Dendritic cell treated with granulocyte-macrophage colony-stimulating factor and Interleukin-4, amounts not matched to agents 40 ng/mL and 50 ng/mL, for 4 days (primary cell): ENCODE measurements at regions not wholly inside any gene's neighbourhood (a gene's known extent, or its start where the extent isn't known, plus 50 kb on each side); places are given as distances from the start of the nearest gene placed in this dataset.

ENCODE experiments used
- H3K27ac Mint-ChIP-seq: one replicate; pipeline ENCODE4 v1.8.0; 2022; ENCODE audit warnings: mild to moderate bottlenecking, mixed read lengths
- H3K27me3 Mint-ChIP-seq: one replicate; pipeline ENCODE4 v1.8.0; 2022; ENCODE audit warnings: mild to moderate bottlenecking, mixed read lengths
- H3K36me3 Mint-ChIP-seq: one replicate; pipeline ENCODE4 v1.8.0; 2022; ENCODE audit warnings: low read depth, mixed read lengths
- H3K4me1 Mint-ChIP-seq: one replicate; pipeline ENCODE4 v1.8.0; 2022; ENCODE audit warnings: low read depth, mixed read lengths
- H3K4me3 Mint-ChIP-seq: one replicate; pipeline ENCODE4 v1.8.0; 2022; ENCODE audit warnings: mild to moderate bottlenecking, moderate library complexity, mixed read lengths
- H3K9me3 Mint-ChIP-seq: one replicate; pipeline ENCODE4 v1.8.0; 2022; ENCODE audit warnings: mixed read lengths
- intact Hi-C: fragments of 100-400 bp; cut with micrococcal nuclease; formaldehyde crosslinking; loops from one replicate; pipeline ENCODE4 v1.15.0; 2022

DNA sequence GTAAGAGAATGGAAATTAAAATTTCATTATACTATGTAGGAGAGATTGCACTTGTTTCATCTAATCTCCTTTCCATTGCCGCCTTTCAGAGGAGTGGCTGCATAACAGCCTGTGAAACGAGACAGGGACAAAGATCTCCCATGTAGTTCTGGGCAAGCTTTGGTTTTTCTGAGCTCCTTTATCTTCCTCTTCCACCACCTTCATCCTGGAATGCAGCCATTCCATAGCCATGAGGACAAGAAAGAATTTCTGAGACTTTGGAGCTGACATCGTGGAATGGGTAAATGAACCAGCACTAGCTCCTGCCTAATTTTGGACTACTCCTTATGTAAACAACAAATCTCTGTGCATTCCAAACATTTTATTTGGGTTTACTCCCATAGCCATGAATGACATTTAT, 1587.3 kb upstream of the TENM3 start:
- Mint-ChIP-seq H3K27me3 (no peaks in the 10 kb centered on the region), H3K9me3 (no peaks in the 10 kb centered on the region), H3K36me3 (no peaks in the 10 kb centered on the region), H3K27ac (no peak overlapping the region), H3K4me1 (no peaks in the 10 kb centered on the region), H3K4me3 (no peak overlapping the region)
- intact Hi-C loops, result no loop called here

DNA sequence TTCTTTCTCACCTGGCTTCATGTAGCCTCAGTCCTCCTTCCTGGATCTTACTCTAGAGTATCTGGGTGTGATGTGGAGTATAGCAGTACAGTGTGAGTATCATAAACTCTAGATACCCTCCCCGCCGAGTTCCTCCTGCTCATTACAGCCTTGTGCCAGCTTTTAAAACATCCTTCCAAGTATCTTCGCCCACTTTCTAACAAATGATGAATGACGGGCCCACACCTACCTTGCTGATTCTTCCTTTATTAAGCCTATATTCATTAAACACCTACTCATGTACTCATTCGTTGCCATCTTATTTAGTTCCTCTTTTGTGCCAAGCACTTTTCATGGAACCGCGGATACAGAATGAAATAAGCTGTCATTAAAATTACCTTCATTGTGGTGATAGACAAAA, 1585.3 kb upstream of the TENM3 start:
- H3K36me3 Mint-ChIP-seq, result no peaks in the 10 kb centered on the region
- no peaks in the 10 kb centered on the region for H3K4me1 Mint-ChIP-seq
- H3K27me3 Mint-ChIP-seq, result no peaks in the 10 kb centered on the region
- H3K27ac Mint-ChIP-seq, result no peak overlapping the region
- no peak overlapping the region for H3K4me3 Mint-ChIP-seq
- intact Hi-C loops, result no loop called here
- no peaks in the 10 kb centered on the region for H3K9me3 Mint-ChIP-seq

DNA sequence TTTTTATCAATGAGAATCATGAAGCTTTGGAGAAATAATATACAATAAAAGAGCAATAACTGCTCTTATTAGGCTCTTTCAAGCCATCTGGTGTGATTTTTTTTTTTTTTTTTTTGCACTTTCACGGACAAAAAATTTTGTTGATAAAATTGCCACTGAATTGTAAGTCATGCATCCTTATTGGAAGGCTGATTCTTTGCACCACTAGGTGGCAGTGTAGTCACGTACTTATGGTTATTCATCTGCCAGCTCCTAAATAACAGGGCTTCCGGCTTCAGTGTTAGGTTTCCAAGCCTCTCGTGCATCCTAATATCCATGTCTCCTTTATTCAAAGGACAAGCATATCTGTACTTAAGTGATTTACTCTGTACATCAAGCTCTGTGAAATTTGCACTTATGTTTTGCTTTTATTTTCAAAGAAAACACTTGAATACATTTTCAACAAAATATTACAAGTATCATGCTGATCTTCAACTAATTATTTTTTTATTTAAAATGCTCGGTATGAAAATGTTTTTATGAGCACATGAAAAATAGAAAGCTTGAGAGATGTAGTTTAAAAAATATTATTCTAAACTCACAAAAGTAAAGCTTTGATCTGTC, 1578.3 kb upstream of the TENM3 start:
- no peaks in the 10 kb centered on the region for H3K9me3 Mint-ChIP-seq
- intact Hi-C loops, result loop anchor here (2.0 to 10.0 kb wide), 2 partner anchors 170 to 864 kb away; no protein-coding TSS in a partner anchor
- no peaks in the 10 kb centered on the region for H3K36me3 Mint-ChIP-seq
- H3K27me3 Mint-ChIP-seq, result no peaks in the 10 kb centered on the region
- H3K4me3 Mint-ChIP-seq, result no peak overlapping the region
- no peaks in the 10 kb centered on the region for H3K4me1 Mint-ChIP-seq
- no peak overlapping the region for H3K27ac Mint-ChIP-seq

DNA sequence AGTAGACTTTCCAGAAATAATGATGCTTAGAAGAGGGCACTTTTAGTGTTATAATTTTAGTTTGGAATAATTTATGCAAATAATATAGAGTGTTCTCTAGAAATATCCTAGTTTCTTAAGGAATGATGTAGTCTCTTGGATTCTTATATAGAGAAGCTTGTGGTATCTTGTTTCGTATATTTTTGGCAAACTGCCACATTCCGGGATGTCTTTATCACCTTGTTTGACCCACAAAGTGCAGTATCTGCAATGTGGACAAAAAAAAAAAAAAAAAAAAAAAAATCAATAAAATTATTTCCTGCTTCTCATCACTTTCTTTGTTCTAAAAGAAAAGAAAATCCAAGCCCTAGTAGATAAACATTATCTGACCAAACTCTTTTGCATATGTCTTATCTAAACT, 1577.7 kb upstream of the TENM3 start:
- no peaks in the 10 kb centered on the region for H3K4me1 Mint-ChIP-seq
- no peaks in the 10 kb centered on the region for H3K27me3 Mint-ChIP-seq
- no peak overlapping the region for H3K4me3 Mint-ChIP-seq
- no peaks in the 10 kb centered on the region for H3K36me3 Mint-ChIP-seq
- intact Hi-C loops, result loop anchor here (2.0 to 10.0 kb wide), 2 partner anchors 169 to 863 kb away; no protein-coding TSS in a partner anchor
- H3K9me3 Mint-ChIP-seq, result no peaks in the 10 kb centered on the region
- H3K27ac Mint-ChIP-seq, result no peak overlapping the region

DNA sequence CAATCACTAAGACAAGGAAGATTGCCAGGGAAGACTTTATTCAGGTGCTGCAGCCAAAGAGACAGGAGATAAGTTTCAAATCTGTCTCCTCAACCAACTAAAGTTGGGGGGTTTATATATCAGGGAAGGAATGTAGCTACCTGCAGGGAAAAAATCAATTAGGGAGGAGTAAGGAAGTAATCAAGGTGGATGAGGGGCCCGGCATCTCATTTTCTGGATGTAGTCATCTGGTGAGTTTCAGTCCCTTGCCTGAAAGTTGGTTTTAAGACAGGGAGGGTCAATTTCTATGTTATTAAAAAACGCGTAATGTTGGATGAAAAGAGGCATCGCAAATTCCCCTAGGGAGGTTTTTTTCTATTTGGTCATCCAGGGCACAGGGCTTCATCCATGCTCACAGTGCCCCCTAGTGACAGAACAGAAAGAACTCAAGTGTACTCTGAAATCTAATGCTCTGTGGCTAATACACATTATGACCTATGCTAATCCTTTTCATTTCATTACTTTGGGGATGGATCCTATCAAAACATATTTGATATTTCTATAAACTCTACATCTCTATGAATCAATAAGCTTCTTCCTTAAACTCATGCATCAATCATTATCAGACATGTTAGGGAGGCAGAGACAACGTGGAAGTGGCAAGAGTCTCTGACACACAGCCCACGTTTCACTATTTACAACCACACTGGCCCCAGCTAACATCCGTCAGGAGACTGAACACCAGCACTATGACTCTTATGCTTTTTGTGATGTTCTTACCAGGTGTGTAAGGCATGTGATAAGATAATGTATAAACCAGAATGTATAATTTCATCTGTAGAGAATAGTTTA, 1577.0 kb upstream of the TENM3 start:
- Mint-ChIP-seq H3K4me3 (no peak overlapping the region), H3K9me3 (no peaks in the 10 kb centered on the region), H3K4me1 (no peaks in the 10 kb centered on the region), H3K27ac (no peak overlapping the region), H3K36me3 (no peaks in the 10 kb centered on the region), H3K27me3 (no peaks in the 10 kb centered on the region)
- intact Hi-C loops, result loop anchor here (2.0 to 10.0 kb wide), 2 partner anchors 169 to 863 kb away; no protein-coding TSS in a partner anchor

DNA sequence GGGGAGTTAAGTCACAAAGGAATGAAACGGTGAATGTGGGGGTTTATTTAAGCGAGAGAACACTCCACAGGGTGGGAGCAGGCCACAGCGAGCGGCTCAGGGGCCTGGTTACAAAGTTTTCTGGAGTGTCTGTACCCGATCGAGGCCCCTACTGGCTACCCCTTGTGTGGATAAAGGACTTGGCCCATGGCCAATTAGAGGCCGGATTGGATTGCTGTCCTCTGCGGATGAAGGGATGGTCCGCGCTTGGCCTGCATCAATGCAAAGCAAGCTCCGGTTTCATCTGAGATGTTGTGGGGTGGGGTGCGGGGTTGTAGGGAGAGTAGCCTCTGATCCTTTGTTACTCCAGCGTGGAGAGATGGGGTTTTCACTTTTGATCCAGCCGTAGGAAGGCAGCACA, 1574.5 kb upstream of the TENM3 start:
- Mint-ChIP-seq H3K36me3 (no peaks in the 10 kb centered on the region), H3K4me1 (no peaks in the 10 kb centered on the region), H3K9me3 (no peaks in the 10 kb centered on the region), H3K27me3 (no peaks in the 10 kb centered on the region), H3K4me3 (no peak overlapping the region), H3K27ac (no peak overlapping the region)
- intact Hi-C loops, result loop anchor here (10.0 kb wide), 1 partner anchor 166 kb away; no protein-coding TSS in a partner anchor

DNA sequence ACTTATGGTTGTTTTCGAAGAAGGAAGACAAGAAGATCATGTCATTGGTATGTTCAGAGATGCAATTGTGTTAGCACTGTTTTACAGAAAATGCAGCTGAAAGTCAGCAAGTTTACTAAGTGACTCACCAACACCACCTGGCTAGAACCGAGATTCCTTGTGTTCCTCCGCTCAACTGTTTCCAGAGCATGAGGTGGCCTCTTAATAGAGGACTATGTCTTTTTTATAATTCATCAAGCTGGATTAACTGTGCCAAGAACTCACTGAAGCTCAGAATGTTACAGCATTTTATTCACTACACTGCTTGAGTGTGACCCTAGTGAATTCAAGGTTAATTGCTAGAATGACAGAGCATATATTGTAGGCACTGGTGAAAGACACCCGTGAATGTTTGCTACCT, 1573.5 kb upstream of the TENM3 start:
- Mint-ChIP-seq H3K36me3 (no peaks in the 10 kb centered on the region), H3K27ac (no peak overlapping the region), H3K9me3 (no peaks in the 10 kb centered on the region), H3K4me1 (no peaks in the 10 kb centered on the region), H3K27me3 (no peaks in the 10 kb centered on the region), H3K4me3 (no peak overlapping the region)
- intact Hi-C loops, result loop anchor here (10.0 kb wide), 1 partner anchor 165 kb away; no protein-coding TSS in a partner anchor

DNA sequence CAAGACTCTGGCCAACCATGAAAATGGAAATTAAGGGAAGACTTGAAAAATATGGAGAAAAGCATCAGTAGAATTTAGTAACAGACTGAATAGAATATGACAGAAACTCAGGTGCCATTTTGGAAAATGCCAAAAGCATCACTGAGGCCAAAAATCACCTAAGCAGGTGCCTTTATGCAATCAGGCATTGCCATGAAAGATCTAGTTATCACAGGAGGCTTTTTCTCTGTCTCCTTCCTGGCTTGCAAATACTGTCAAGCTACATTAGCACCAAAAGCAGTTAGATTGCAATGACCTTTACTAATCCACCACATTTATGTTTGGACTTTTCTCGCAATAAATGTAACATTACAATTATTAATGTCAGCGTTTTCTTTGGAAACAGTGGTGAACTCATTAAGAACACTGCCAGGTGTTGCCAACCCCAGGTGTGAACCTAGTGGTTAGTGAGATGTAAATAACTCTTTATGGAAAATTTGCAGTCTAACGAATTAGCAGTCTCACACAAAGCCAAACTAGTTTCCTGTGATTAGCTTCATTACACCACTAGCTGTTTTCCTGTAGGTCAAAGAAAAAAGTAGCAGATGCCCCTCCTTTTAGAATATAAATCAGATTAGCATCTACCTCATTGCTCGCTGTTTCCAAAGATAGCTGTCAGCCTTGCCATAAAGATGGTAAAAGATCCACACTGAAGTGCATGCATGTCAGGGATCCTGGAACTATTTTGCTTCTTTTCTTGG, 1568.4 kb upstream of the TENM3 start:
- Mint-ChIP-seq H3K27ac (no peak overlapping the region), H3K27me3 (no peaks in the 10 kb centered on the region), H3K4me1 (no peaks in the 10 kb centered on the region), H3K36me3 (no peaks in the 10 kb centered on the region), H3K9me3 (no peaks in the 10 kb centered on the region), H3K4me3 (no peak overlapping the region)
- intact Hi-C loops, result no loop called here

DNA sequence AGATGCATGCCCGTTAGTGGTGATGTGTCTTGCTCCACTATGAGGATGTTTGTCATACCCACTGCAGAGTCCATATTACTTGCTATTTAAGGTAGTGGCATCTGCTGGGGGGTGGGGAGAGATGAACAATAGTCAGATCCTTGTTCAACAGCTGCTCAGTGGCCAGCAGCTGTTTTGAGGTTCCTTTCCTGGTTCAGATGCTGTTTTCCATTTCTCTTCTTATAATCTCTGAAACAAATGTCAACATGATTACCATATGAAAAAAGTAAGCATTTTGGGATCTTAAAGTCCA, 1567.9 kb upstream of the TENM3 start:
- intact Hi-C loops, result no loop called here
- Mint-ChIP-seq H3K9me3 (no peaks in the 10 kb centered on the region), H3K27me3 (no peaks in the 10 kb centered on the region), H3K27ac (no peak overlapping the region), H3K36me3 (no peaks in the 10 kb centered on the region), H3K4me3 (no peak overlapping the region), H3K4me1 (no peaks in the 10 kb centered on the region)

DNA sequence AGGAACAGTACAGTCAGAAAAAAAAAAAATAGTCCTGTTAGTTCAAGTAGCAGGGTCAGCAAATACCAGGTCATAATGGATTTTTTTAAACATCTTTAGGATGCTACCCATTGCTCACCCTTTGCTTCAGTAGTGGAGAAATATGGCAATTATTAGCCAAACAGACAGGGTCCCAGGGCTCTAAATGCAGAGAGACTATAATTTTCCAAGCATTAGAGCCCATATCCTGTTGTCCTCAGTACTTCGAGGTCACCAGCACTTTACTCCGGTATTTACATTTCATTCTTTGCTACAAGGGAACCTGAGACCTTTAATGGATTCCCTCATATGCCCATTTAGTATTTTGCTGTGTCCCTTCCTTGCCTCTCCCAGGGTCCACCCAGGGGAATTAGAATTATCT, 1562.9 kb upstream of the TENM3 start:
- intact Hi-C loops, result no loop called here
- no peaks in the 10 kb centered on the region for H3K4me1 Mint-ChIP-seq
- H3K4me3 Mint-ChIP-seq, result no peak overlapping the region
- no peak overlapping the region for H3K27ac Mint-ChIP-seq
- no peaks in the 10 kb centered on the region for H3K27me3 Mint-ChIP-seq
- H3K9me3 Mint-ChIP-seq, result no peaks in the 10 kb centered on the region
- H3K36me3 Mint-ChIP-seq, result no peaks in the 10 kb centered on the region

DNA sequence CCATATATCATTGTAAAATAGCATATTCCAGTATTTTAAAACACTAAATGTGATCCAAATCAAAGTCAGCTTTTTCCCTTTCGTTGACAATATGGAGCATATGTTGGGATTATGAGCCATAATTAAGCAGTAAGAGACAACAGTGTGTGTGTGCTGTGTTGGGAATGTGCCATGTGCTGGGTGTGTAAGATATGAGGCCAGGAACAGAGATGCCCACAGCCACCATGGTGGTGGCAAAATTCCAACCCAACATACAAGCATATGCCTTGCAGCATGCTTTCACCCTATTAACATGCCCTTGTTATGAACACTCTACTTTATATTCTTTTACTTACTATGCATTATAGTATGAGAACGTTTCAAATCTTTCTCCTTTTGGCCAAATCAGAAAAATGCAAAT, 1560.4 kb upstream of the TENM3 start:
- Mint-ChIP-seq H3K36me3 (no peaks in the 10 kb centered on the region), H3K9me3 (no peaks in the 10 kb centered on the region), H3K27ac (no peak overlapping the region), H3K4me3 (no peak overlapping the region), H3K4me1 (no peaks in the 10 kb centered on the region), H3K27me3 (no peaks in the 10 kb centered on the region)
- intact Hi-C loops, result no loop called here

DNA sequence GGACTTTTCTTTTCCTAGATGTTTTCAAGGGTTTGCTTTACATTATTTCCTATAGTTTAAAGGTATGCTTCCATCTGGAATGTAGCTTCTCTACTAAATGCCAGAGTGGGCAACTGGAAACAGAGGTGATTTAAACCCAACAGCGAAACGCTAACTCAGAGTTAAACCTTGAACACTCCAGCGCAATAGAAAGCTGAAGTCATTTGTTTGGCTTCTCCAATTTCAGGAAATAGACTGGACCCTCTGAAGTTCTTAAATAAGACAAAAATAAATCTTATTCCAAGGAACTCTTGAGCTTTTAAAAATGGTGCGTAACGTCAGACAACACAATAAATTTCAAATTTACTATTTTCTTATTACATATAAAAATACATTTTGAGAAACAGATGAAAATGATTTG, 1560.0 kb upstream of the TENM3 start:
- Mint-ChIP-seq H3K4me1 (no peaks in the 10 kb centered on the region), H3K27me3 (no peaks in the 10 kb centered on the region), H3K9me3 (no peaks in the 10 kb centered on the region), H3K4me3 (no peak overlapping the region), H3K36me3 (no peaks in the 10 kb centered on the region), H3K27ac (no peak overlapping the region)
- intact Hi-C loops, result no loop called here

DNA sequence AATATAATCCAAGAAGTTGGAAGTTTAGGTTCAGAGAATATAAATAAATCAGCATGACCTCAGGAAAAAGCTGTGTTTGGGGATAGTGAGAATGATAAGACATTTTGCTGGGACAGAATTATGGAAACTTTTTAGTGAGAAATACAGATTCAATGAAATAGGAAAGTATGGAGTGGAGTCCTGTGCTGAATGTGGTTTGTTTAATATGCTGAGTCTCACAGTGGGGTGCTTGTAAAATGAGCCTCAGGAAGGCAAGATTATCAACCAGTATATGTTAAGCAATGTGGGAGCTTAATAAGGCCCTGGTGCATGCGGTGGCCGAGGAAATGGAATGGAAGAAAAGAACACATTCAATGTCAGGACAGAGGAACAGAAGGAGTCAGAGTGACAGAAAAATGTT, 1554.7 kb upstream of the TENM3 start:
- H3K36me3 Mint-ChIP-seq, result no peaks in the 10 kb centered on the region

DNA sequence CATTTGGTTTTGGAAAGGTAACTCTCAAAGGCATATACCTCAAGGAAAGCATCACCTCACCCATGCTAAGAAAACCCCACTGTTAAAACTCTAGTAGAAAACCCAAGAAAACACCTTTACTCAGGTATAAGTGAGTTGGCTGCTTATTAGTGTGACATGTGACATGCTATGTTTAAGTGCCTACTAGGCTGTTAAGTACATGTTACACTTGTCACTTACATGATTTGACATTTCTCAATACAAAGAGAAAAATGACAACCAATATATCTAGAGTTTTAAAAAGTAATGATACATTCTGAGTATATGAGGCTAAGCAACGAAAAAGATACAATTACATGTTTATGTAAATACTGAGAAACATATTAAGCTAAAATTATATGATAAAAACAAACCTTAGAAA, 1548.3 kb upstream of the TENM3 start:
- Mint-ChIP-seq H3K27ac (no peak overlapping the region), H3K27me3 (no peaks in the 10 kb centered on the region)
- intact Hi-C loops, result no loop called here

More for the DNA sequence above, 1554.7 kb upstream of the TENM3 start:
- H3K4me3 Mint-ChIP-seq, result no peak overlapping the region
- no peak overlapping the region for H3K27ac Mint-ChIP-seq
- intact Hi-C loops, result no loop called here
- H3K27me3 Mint-ChIP-seq, result no peaks in the 10 kb centered on the region
- H3K4me1 Mint-ChIP-seq, result no peaks in the 10 kb centered on the region
- H3K9me3 Mint-ChIP-seq, result peaks cover 1% of the 10 kb centered on the region

More for the DNA sequence above, 1548.3 kb upstream of the TENM3 start:
- Mint-ChIP-seq H3K4me1 (no peaks in the 10 kb centered on the region), H3K36me3 (no peaks in the 10 kb centered on the region), H3K4me3 (no peak overlapping the region), H3K9me3 (peaks cover 12% of the 10 kb centered on the region)
